H1 (cell line): ENCODE measurements at regions not wholly inside any gene's neighbourhood (a gene's known extent, or its start where the extent isn't known, plus 50 kb on each side); places are given as distances from the start of the nearest gene placed in this dataset.

Experiments
- CTCF ChIA-PET: fragments of 300-600 bp; sonication (Branson Sonifier 250); formaldehyde crosslinking; loops from one replicate; lab custom pipeline; 2021; ENCODE audit not compliant: partially characterized antibody; lab: Charles Lee
- POLR2A ChIA-PET: fragments of 300-600 bp; sonication (Branson Sonifier 250); formaldehyde crosslinking; loops from one replicate; lab custom pipeline; 2021; ENCODE audit warnings: inconsistent platforms; ENCODE audit not compliant: partially characterized antibody; lab: Charles Lee
- DNase-seq, 2 experiments: peaks; one replicate each; pipeline versions ENCODE4 v3.0.0 to v3.0.0-alpha.2; 2010 to 2022; ENCODE audit warnings: low spot score in 2 of 2, low read depth in 1 of 2, mixed read lengths in 1 of 2
- FAIRE-seq: peaks from 2 replicates; lab custom pipeline; 2011; peaks lifted over from hg19 to GRCh38; lab: Jason Lieb, UNC
- H2AFZ ChIP-seq: 2 replicates; pipeline ENCODE4 v1.8.1; 2012; ENCODE audit warnings: low read length, inconsistent platforms
- H2AK5ac ChIP-seq: 2 replicates; pipeline ENCODE4 v1.6.1; 2013; ENCODE audit warnings: low read depth, low read length
- H2BK120ac ChIP-seq: replicated peaks from 2 replicates; pipeline ENCODE3; 2013; ENCODE audit warnings: low read depth, low read length, inconsistent platforms
- H2BK12ac ChIP-seq: 2 replicates; pipeline ENCODE4 v1.6.1; 2013; ENCODE audit warnings: low read depth, low read length
- H2BK15ac ChIP-seq: 2 replicates; pipeline ENCODE4 v1.6.1; 2013; ENCODE audit warnings: low read length
- H2BK20ac ChIP-seq: 2 replicates; pipeline ENCODE4 v1.6.1; 2013; ENCODE audit warnings: low read length
- H2BK5ac ChIP-seq: 2 replicates; pipeline ENCODE4 v1.6.1; 2013; ENCODE audit warnings: low read depth, low read length
- H3K14ac ChIP-seq: 2 replicates; pipeline ENCODE4 v1.6.1; 2013; ENCODE audit warnings: inconsistent platforms; ENCODE audit not compliant: insufficient read length
- H3K18ac ChIP-seq: 2 replicates; pipeline ENCODE4 v1.6.1; 2013; ENCODE audit warnings: low read length; ENCODE audit errors: extremely low read depth
- H3K23ac ChIP-seq: 2 replicates; pipeline ENCODE4 v1.6.1; 2013; ENCODE audit warnings: inconsistent platforms; ENCODE audit not compliant: insufficient read length
- H3K23me2 ChIP-seq: 2 replicates; pipeline ENCODE4 v1.6.1; 2013; ENCODE audit warnings: low read depth, low read length
- H3K27ac ChIP-seq: 2 replicates; pipeline ENCODE4 v1.6.1; 2011; ENCODE audit warnings: low read depth, low read length, inconsistent platforms
- H3K27me3 ChIP-seq, 4 experiments: replicated peaks in 1 of 4; 1 replicate in 1 of 4; 2 replicates in 3 of 4; pipeline versions ENCODE4 v1.6.1 to v1.8.1; 2011 to 2013; ENCODE audit warnings: low read length in 3 of 4, mild to moderate bottlenecking in 3 of 4, inconsistent platforms in 2 of 4, mixed read lengths in 2 of 4, moderate library complexity in 1 of 4; ENCODE audit not compliant: control insufficient read depth in 3 of 4, insufficient read depth in 3 of 4; ENCODE audit errors: extremely low read depth in 1 of 4
- H3K36me3 ChIP-seq, 4 experiments: 2 replicates each; pipeline versions ENCODE4 v1.6.1 to v1.8.1; 2011 to 2013; ENCODE audit warnings: mild to moderate bottlenecking in 4 of 4, low read length in 3 of 4, moderate library complexity in 2 of 4, control low read depth in 1 of 4, inconsistent platforms in 1 of 4; ENCODE audit not compliant: insufficient read depth in 4 of 4, control insufficient read depth in 2 of 4
- H3K4ac ChIP-seq: replicated peaks from 2 replicates; pipeline ENCODE3; 2013; ENCODE audit warnings: low read length, low read depth, mixed read lengths, inconsistent platforms; ENCODE audit not compliant: insufficient read length
- H3K4me1 ChIP-seq, 4 experiments: replicated peaks in 1 of 4; 1 replicate in 1 of 4; 2 replicates in 3 of 4; pipeline versions ENCODE4 v1.6.1 to v1.8.1; 2011 to 2013; ENCODE audit warnings: low read length in 3 of 4, inconsistent platforms in 2 of 4, mixed read lengths in 1 of 4; ENCODE audit not compliant: insufficient read depth in 4 of 4, control insufficient read depth in 3 of 4
- H3K4me2 ChIP-seq, 2 experiments: 2 replicates each; pipeline versions ENCODE4 v1.6.1 to v1.8.1; 2011 to 2013; ENCODE audit warnings: low read depth in 2 of 2, low read length in 2 of 2, control low read depth in 1 of 2, inconsistent platforms in 1 of 2, mild to moderate bottlenecking in 1 of 2; ENCODE audit not compliant: insufficient read depth in 1 of 2
- H3K4me3 ChIP-seq, 4 experiments: fragments of 200-600, 300-600 bp in 1 of 4; sonication (generic), shearing (Covaris generic), sonication (Bioruptor Twin) in 1 of 4; 2 replicates each; pipeline versions ENCODE4 v1.5.1 to v1.8.1; 2011 to 2016; ENCODE audit warnings: low read length in 4 of 4, low read depth in 3 of 4, control low read depth in 2 of 4, inconsistent platforms in 2 of 4, mild to moderate bottlenecking in 2 of 4, mixed read lengths in 1 of 4, moderate library complexity in 1 of 4; ENCODE audit not compliant: insufficient read depth in 2 of 4; ENCODE audit errors: extremely low read depth in 1 of 4
- H3K56ac ChIP-seq: replicated peaks from 2 replicates; pipeline ENCODE3; 2013; ENCODE audit warnings: low read depth, mild to moderate bottlenecking, mixed read lengths, low read length, inconsistent platforms; ENCODE audit not compliant: insufficient read length
- H3K79me1 ChIP-seq: 2 replicates; pipeline ENCODE4 v1.6.1; 2013; ENCODE audit warnings: low read depth, low read length, control low read depth
- H3K79me2 ChIP-seq, 2 experiments: 2 replicates each; pipeline versions ENCODE4 v1.6.1 to v1.8.1; 2012 to 2013; ENCODE audit warnings: low read length in 2 of 2, mild to moderate bottlenecking in 2 of 2, inconsistent platforms in 1 of 2; ENCODE audit not compliant: insufficient read depth in 2 of 2, control insufficient read depth in 1 of 2
- H3K9ac ChIP-seq, 4 experiments: replicated peaks in 1 of 4; 1 replicate in 1 of 4; 2 replicates in 3 of 4; pipeline versions ENCODE4 v1.6.1 to v1.8.1; 2011 to 2013; ENCODE audit warnings: low read depth in 3 of 4, low read length in 3 of 4, control low read depth in 2 of 4, mild to moderate bottlenecking in 2 of 4, moderate library complexity in 2 of 4, inconsistent platforms in 1 of 4; ENCODE audit errors: extremely low read depth in 1 of 4
- H3K9me3 ChIP-seq, 2 experiments: 2 replicates each; pipeline versions ENCODE4 v1.6.1 to v1.8.1; 2012 to 2013; ENCODE audit warnings: mild to moderate bottlenecking in 2 of 2, moderate library complexity in 2 of 2, control low read depth in 1 of 2, inconsistent platforms in 1 of 2, low read depth in 1 of 2, low read length in 1 of 2, mixed read lengths in 1 of 2; ENCODE audit not compliant: insufficient read depth in 2 of 2
- H4K20me1 ChIP-seq, 2 experiments: replicated peaks in 1 of 2; 2 replicates each; pipeline versions ENCODE3 to v1.8.1; 2011 to 2013; ENCODE audit warnings: inconsistent platforms in 2 of 2, low read length in 2 of 2, mild to moderate bottlenecking in 1 of 2; ENCODE audit not compliant: insufficient read depth in 2 of 2, control insufficient read depth in 1 of 2
- H4K5ac ChIP-seq: 2 replicates; pipeline ENCODE4 v1.6.1; 2013; ENCODE audit warnings: low read length, low read depth, mixed read lengths, inconsistent platforms; ENCODE audit not compliant: insufficient read length
- H4K8ac ChIP-seq: 2 replicates; pipeline ENCODE4 v1.8.0; 2013; ENCODE audit warnings: mild to moderate bottlenecking, moderate library complexity, low read length, inconsistent platforms; ENCODE audit not compliant: insufficient read depth; ENCODE audit errors: extremely low read depth
- H4K91ac ChIP-seq: replicated peaks from 2 replicates; pipeline ENCODE3; 2013; ENCODE audit warnings: low read length, mixed read lengths, inconsistent platforms; ENCODE audit not compliant: insufficient read length
- CEBPB ChIP-seq: IDR thresholded peaks from 2 replicates; pipeline ENCODE4 v1.6.1; 2012; ENCODE audit warnings: low read depth, low read length
- CHD2 ChIP-seq: IDR thresholded peaks from 2 replicates; pipeline ENCODE4 v1.6.1; 2012; ENCODE audit warnings: low read length, improper control_type of control experiment
- CTCF ChIP-seq, 3 experiments: IDR thresholded peaks; 1 replicate in 2 of 3; 2 replicates in 1 of 3; pipeline versions ENCODE4 v1.5.1 to v1.6.1; 2011; ENCODE audit warnings: low read length in 3 of 3, mild to moderate bottlenecking in 3 of 3, inconsistent platforms in 2 of 3, low read depth in 1 of 3, moderate library complexity in 1 of 3; ENCODE audit not compliant: insufficient read depth in 1 of 3; ENCODE audit errors: control extremely low read depth in 1 of 3
- EP300 ChIP-seq, 2 experiments: IDR thresholded peaks; 1 replicate in 1 of 2; 2 replicates in 1 of 2; pipeline ENCODE4 v1.6.1; 2011 to 2012; ENCODE audit warnings: low read depth in 2 of 2, low read length in 2 of 2, mild to moderate bottlenecking in 2 of 2, borderline replicate concordance in 1 of 2, inconsistent platforms in 1 of 2, moderate library complexity in 1 of 2
- EZH2 ChIP-seq: fragments of 200-600 bp; sonication (generic); IDR thresholded peaks from 2 replicates; pipeline ENCODE4 v1.7.1; 2012; ENCODE audit warnings: low read depth, mild to moderate bottlenecking, moderate library complexity, low read length, inconsistent platforms; ENCODE audit not compliant: severe bottlenecking
- NANOG ChIP-seq: IDR thresholded peaks from 2 replicates; pipeline ENCODE4 v1.6.1; 2011; ENCODE audit warnings: low read length, low read depth, mild to moderate bottlenecking, inconsistent platforms; ENCODE audit not compliant: insufficient read depth, poor library complexity, severe bottlenecking
- POU5F1 ChIP-seq: IDR thresholded peaks from 2 replicates; pipeline ENCODE4 v1.6.1; 2011; ENCODE audit warnings: low read depth, mild to moderate bottlenecking, low read length, moderate library complexity
- RFX5 ChIP-seq: IDR thresholded peaks from 2 replicates; pipeline ENCODE4 v1.6.1; 2011; ENCODE audit warnings: low read depth, low read length, improper control_type of control experiment, borderline replicate concordance
- SP2 ChIP-seq: IDR thresholded peaks from 2 replicates; pipeline ENCODE4 v1.6.1; 2012; ENCODE audit warnings: mild to moderate bottlenecking, low read length, inconsistent platforms
- ZNF274 ChIP-seq: IDR thresholded peaks from 2 replicates; pipeline ENCODE4 v1.7.0; 2012; ENCODE audit warnings: low read length, borderline replicate concordance; ENCODE audit errors: extremely low read depth
- WGBS, 2 experiments: shearing (Covaris generic) in 1 of 2; methylation state at CpG; one replicate each; pipeline versions ENCODE4 v1.1.6 to v1.1.7; 2013 to 2015; ENCODE audit warnings: low lambda C conversion rate in 2 of 2, mixed read lengths in 2 of 2, inconsistent platforms in 1 of 2, low coverage in 1 of 2, missing lambda C conversion rate in 1 of 2; ENCODE audit not compliant: insufficient replicate concordance in 2 of 2, insufficient coverage in 1 of 2, insufficient read length in 1 of 2; ENCODE audit errors: extremely low coverage in 1 of 2, missing lambda C conversion rate in 1 of 2; 5-methylcytosine and 5-hydroxymethylcytosine counted together
- TF ChIP-seq, protein P1 (sequence below): IDR thresholded peaks from 2 replicates; pipeline ENCODE4 v1.6.1; 2012; ENCODE audit warnings: inconsistent platforms

GRCh38 chr13:58051396-58051795 is 419.9 kb downstream of the PCDH17 start:
- Histone ChIP-seq H3K18ac (no peak overlapping the region), H4K8ac (no peak overlapping the region), H3K36me3 (no peaks in the 10 kb centered on the region), H3K79me2 (no peaks in the 10 kb centered on the region), H2BK20ac (no peak overlapping the region), H3K9me3 (no peaks in the 10 kb centered on the region), H2AFZ (peak overlapping the region; percentile 82), H3K4ac (no peak overlapping the region), H2BK120ac (no peak overlapping the region), H3K4me1 (peaks cover 0 to 9% (median 4%) of the 10 kb centered on the region in 4 experiments; a peak in 5 of 7 replicates), H3K56ac (no peak overlapping the region), H3K23me2 (no peaks in the 10 kb centered on the region), H3K23ac (no peak overlapping the region), H3K14ac (no peak overlapping the region), H3K27ac (no peak overlapping the region), H4K20me1 (no peaks in the 10 kb centered on the region), H3K4me3 (no peak overlapping the region), H4K5ac (no peak overlapping the region), H3K27me3 (no peaks in the 10 kb centered on the region), H2AK5ac (no peak overlapping the region), H4K91ac (no peak overlapping the region), H2BK5ac (no peak overlapping the region), H3K79me1 (no peaks in the 10 kb centered on the region), H2BK15ac (no peak overlapping the region), H2BK12ac (peak overlapping the region; percentile 75; the same call in 1 of the 2 replicates), H3K4me2 (peak overlapping the region in 1 of 2 experiments; percentile 28; a peak in 1 of 4 replicates), H3K9ac (no peak overlapping the region)
- no peak for FAIRE-seq
- CTCF ChIA-PET: interaction anchor here (1.1 to 1.4 kb wide), 2 partner anchors 9 to 37 kb away, joined by 3 to 4 read pairs; no protein-coding TSS in a partner anchor
- no peak for DNase-seq
- POLR2A ChIA-PET: interaction anchor here (1.3 kb wide), 1 partner anchor 9 kb away, joined by 3 read pairs; no protein-coding TSS in a partner anchor
- WGBS, 2 experiments: 76% methylated on average over 4 of the region's 4 CpGs; no CpG with 5 or more reads in 1 of the 2 experiments
- TF ChIP-seq POU5F1 (no peak), CHD2 (no peak), CTCF (IDR thresholded peaks at IDR 0.05; ENCODE audit: control extremely low read depth in 1 of 3, insufficient read depth in 1 of 3, low read depth in 1 of 3, low read length in 3 of 3) (no peak), ZNF274 (no peak), EZH2 (no peak), EP300 (IDR thresholded peaks at IDR 0.05; ENCODE audit: borderline replicate concordance in 1 of 2, low read depth in 2 of 2, low read length in 2 of 2) (no peak), RFX5 (no peak), NANOG (no peak), CEBPB (no peak), SP2 (no peak)
- TF ChIP-seq, protein P1, sequence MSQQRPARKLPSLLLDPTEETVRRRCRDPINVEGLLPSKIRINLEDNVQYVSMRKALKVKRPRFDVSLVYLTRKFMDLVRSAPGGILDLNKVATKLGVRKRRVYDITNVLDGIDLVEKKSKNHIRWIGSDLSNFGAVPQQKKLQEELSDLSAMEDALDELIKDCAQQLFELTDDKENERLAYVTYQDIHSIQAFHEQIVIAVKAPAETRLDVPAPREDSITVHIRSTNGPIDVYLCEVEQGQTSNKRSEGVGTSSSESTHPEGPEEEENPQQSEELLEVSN: no peak
